GM18867 (cell line): ENCODE measurements at regions not wholly inside any gene's neighbourhood (a gene's known extent, or its start where the extent isn't known, plus 50 kb on each side); places are given as distances from the start of the nearest gene placed in this dataset.
"Not testable (repeated sequence)": the region's sequence is repeated elsewhere in the genome, so short reads cannot be mapped to it uniquely, and the experiment has no call there.

Source experiments
- ATAC-seq: cut with Tn5 transposase; IDR thresholded peaks from one replicate; pipeline ENCODE4 v1.9.1; 2021; ENCODE audit warnings: mild to moderate bottlenecking, moderate library complexity; ENCODE audit not compliant: unreplicated experiment

DNA sequence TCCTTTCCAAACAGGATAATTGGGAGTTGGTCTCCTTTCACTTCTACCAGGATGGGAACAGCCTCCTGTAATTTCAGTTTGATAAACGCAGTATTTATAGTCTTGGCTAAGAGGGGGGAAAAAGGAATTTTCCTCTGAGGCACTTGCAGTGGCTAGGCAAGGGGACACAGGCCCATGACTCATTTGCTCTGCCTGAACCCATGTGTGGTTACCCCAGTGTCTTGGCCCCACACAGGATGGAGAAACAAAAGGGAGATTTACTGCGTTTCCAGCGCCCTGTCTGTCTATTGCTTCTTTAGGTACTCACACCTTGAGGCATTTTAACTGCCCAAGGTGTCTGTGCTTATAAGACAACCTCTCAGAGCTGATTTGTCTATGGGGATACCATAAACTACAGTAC, 74.8 kb upstream of the NEDD9 start:
- ATAC-seq = no peak

DNA sequence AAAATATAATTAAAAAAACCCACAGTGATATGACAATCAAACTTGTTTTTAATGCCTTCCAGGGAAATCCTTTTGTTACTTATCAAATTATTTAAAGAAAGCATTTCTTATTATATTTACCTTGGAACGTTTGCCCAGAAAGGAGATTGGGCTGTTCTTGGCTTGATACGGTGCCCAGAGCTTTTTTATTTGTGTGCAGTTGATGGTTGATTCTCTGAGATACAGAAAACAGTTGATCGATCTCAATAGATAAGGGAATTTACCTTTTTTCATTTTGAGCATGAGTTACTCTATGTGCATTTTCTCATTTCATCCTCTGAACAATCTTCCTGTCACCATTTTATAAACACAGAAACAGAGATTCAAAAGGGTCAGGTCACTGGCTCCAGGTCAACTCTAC, 72.5 kb upstream of the NEDD9 start:
- ATAC-seq = no peak

DNA sequence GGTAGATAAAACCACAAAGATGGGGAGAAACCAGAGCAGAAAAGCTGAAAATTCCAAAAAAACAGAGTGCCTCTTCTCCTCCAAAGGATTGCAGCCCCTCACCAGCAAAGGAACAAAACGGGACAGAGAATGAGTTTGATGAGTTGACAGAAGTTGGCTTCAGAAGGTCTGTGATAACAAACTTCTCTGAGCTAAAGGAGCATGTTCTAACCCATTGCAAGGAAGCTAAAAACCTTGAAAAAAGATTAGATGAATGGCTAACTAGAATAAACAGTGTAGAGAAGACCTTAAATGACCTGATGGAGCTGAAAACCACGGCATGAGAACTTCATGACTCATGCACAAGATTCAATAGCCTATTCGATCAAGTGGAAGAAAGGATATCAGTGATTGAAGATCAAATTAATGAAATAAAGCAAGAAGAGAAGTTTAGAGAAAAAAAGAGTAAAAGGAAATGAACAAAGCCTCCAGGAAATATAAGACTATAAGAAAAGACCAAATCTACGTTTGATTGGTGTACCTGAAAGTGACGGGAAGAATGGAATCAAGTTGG, 67.5 kb upstream of the NEDD9 start:
- ATAC-seq = not testable (repeated sequence)

DNA sequence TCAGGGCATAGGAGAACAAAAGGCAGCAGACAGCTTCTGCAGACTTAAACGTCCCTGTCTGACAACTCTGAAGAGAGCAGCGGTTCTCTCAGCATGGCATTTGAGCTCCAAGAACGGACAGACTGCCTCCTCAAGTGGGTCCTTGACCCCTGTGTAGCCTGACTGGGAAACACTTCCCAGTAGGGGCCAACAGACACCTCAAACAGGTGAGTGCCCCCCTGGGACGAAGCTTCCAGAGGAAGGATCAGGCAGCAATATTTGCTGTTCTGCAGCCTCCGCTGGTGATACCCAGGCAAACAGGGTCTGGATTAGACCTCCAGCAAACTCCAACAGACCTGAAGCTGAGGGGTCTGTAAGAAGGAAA, 66.9 kb upstream of the NEDD9 start:
- ATAC-seq = not testable (repeated sequence)

DNA sequence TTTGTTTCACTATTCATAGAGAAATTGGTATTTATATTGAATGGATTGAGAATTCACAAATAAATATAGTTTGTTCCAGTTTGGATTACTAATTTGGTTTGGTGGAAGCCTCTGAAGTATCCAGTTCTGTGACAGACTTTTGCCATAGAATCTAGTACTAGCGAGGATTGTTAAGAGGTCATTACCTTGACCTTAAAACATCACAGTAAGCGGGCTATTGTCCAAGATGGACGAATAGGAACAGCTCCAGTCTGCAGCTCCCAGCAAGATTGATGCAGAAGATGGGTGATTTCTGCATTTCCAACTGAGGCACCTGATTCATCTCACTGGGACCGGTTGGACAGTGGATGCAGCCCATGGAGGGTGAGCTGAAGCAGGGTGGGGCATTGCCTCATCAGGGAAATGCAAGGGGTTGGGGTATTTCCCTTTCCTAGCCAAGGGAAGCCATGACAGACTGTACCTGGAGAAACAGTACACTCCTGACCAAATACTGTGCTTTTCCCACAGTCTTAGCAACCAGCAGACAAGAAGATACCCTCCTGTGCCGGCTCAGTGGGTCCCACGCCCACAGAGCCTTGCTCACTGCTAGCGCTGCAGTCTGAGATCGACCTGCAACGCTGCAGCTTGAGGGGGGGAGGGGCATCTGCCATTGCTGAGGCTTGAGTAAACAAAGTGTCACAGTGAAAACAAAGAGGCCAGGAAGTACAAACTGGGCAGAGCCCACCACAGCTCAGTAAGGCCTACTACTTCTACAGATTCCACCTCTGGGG, 66.4 kb upstream of the NEDD9 start:
- ATAC-seq = no peak

DNA sequence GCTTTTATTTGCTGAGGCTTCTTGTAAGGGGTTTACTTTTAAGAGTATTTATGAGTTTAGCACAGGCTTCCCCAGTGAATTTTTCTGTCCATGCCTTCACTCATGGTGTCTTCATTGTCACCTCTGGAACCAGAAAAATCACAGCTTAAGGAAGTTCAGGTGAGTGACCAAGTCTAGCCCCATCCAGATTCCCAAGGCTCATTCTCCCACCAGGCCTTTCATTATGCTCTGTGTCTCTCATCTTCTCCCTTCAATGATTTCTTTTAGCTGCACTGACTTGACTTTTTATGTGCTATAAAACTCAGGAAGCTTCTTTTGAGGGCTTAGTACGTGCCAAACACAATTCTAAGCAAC, 64.9 kb upstream of the NEDD9 start:
- ATAC-seq = no peak

DNA sequence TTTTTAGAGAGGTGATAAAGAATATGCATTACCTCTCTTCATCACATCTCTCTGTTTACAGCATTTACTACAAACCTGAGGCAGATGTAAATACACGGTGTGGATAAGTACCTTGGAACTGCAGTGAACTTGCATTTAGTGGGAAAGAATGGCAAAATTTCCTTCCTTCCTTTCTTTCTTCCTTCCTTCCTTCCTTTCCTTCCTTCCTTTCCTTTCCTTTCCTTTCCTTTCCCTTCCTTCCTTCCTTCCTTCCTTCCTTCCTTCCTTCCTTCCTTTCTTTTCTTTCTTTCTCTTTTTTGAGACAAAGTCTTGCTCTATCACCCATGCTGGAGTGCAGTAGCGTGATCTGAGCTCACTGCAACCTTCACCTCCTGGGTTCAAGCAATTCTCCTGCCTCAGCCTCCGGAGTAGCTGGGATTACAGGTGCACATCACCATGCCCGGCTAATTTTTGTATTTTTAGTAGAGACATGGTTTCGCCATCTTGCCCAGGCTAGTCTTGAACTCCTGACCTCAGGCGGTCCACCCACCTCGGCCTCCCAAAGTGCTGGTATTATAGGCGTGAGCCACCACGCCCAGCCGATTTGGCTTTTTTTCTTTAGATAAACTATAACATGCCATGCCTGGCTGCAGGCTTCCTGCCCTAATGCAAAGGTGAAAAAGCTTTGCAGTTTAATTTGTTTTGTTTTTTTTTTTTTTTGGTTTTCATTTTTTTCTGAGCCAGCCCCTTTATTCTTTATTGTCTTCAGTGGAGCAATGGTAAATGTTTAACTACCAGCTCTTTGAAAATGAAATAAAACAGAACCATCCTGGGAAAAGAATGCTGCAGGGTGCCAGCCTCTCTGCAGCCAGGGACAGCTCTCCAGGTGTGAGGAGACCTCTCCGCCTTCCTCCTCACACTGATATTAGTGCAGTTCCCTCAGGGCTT, 64.2 kb upstream of the NEDD9 start:
- ATAC-seq = no peak

DNA sequence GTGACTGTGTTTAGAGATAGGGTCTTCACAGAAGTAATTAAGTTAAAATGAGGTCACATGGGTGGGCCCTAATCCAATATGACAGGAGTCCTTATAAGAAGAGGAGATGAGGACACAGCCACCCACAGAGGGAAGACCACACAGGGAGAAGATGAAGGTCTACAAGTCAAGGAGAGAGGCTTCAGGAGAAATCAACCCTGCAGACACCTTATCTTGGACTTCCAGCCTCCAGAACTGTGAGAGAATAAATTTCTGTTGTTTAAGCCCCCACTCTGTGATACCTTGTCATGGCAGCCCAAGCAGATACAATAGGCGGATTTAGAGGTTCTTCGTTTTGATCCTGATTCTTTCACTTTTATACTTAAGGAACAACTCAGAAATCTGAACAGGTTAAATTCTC, 63.5 kb upstream of the NEDD9 start:
- no peak for ATAC-seq

DNA sequence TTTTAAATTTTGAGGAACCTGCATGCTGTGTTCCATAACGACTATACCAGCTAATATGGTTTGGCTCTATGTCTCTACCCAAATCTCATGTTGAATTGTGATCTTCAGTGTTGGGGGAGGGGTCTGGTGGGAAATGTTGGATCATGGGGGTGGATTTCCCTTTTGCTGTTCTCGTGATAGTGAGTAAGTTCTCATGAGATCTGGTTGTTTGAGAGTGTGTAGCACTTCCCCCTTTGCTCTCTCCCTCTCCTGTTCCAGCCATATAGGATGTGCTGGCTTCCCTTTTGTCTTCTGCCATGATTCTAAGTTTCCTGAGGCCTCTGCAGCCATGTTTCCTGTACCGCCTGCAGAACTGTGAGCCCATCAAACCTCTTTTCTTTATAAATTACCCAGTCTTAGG, 61.8 kb upstream of the NEDD9 start:
- ATAC-seq = no peak

DNA sequence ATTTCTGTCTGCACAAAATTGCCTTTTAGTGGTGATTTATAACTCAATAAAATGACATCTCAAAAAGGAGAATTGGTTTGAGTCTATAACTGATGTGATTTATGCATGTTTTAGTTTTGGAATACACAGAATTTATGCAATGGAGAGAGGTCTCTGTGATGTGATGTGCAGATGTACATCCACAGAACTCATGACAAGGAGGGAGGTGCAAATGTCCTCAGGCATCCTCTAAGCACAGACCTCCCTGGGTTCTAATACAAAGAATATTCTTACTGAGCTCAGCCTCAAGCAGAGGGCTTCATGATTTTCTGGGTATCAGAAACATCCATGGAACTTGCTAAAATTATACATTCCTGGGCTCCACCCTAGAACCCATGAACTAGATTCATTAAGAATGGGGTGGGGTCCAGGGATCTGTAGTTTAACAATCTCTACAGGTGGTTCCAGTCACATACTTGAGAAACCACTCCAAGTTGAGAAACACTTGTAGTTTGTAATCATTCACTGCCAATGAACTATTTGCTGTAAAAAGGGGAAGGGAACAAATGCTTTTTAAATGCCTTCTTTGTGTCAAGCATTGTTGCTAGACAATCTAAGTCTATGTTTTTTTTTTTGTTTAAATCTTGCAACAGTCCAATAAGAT, 60.2 kb upstream of the NEDD9 start:
- ATAC-seq = no peak

DNA sequence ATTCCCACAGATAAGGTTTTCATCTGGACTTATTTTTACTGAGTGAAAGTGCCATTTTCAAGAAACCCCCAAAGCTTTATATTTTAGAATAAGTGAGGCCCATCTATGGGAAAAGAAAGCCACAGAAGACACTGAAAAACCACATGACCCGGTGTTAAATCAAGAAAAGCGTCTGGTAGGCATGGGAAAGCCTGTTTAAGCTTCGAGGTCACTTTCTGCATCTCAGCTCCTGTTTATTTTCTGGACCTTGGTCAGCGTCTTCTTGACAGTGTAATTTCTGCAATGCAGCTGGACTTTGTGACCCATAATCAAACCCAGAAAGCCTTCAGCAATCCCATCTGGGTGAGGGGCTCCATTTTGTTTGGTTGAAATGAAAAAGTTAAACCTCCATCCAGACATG, 59.6 kb upstream of the NEDD9 start:
- ATAC-seq = no peak

DNA sequence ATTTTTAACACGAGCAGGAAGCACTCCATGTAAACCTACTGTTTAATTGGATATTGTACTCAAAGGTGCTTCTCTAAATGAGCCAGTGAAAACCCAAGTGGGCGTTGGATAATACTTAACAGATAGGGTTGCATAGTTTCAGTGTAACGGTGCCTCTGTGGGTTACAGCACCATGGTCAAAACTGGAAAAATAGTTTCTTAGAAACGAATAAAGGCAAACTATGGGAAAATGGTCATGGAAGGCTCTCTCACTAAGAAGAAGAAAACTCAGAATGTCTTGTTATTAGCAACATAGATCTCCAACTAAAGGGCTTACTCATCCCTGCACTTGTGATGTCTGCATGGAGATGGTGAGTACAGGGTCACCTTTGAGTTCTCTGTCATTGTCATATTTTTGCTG, 59.1 kb upstream of the NEDD9 start:
- no peak for ATAC-seq

DNA sequence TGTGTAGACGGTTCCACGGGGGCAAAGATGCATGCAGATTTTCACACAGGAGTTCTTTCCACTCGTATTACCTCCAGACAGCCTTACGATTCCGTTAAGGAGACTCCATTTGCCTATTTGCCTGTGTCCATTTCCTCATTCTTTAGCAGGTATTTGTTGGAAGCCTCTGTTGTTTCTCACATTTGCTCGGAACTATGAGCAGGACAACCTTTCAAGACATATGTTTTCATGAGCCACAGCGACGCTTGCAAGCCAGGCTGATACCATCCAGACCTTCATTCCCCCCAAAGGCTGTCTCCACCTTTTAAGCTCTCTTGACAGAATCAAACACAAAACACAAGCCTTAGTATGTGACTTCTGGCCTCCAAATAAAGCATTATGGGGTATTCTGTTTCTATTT, 57.6 kb upstream of the NEDD9 start:
- no peak for ATAC-seq

DNA sequence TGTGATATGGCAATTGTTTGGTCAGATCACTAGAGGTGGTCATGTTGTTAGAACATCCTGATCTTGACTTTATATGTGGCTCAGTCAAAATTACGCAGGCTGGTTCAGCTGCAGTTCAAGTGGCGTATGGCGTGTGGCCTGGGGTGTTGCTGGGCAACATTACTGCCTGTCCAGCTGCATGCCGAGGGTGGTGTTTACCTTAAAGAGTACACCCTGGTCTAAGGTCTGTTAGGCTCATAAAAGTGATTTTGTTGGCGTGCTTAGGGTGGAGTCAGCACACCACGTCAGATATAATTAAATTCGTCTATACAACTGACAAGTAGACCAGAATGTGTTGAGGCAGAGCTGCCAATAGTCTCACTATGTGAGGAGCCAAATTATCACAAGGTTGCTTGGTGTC, 55.6 kb upstream of the NEDD9 start:
- ATAC-seq = no peak

DNA sequence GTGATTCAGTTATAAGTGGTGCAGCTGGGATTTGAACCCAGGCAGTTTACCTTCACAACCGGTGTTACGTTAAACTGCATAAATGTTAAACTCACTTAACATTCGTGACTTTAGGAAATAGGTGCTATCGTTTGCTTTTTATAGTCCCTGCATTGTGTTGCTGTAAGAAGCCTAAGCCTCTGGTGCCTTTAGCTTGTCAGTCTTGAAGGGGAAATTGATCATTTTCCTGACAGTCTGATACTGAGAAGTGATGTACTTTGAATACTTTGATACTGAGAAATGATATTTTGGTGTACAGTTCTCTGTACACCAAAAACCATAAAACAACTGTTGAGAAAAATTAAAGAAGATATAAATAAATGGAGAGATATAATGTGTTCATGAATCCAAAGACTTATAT, 52.5 kb upstream of the NEDD9 start:
- no peak for ATAC-seq

DNA sequence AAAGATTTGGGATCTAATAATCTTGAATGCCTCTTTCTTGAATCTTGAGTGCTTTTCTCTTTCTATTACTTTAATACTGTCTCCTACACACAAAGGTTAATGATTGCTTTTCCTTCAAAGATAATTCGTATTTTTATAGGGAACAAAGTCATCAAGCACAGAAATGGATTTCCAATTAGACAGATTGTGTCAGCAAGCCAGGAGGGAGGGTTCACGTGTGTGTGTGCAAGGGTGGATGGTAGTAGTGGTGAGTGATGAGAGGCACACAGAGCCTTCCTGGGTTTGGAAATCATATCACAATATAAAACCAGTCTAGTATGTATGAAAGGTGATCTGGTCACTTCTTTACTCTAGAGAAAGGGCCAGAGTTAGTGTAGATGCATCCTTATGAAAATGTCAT, 51.2 kb upstream of the NEDD9 start:
- ATAC-seq = no peak

DNA sequence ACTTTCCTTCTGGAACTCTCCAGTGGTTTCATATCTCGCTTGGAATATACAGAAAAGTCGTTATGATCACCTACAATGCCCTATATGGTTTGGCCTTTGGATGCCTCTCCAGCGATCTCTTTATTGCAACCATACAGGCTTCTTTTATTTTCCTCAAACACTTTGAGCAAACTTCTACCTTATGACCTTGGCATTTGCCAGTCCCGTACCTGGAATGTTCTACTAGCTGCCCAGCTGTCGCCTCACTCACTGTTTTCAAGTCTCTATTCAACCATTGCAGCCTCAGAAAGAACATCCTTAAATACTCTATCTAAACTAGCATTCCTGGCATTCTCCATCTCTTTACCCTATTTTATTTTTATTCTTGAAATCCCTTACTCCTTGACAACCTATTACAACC, 50.4 kb upstream of the NEDD9 start:
- no peak for ATAC-seq
